SH-SY5Y (cell line): ENCODE measurements at regions not wholly inside any gene's neighbourhood (a gene's known extent, or its start where the extent isn't known, plus 50 kb on each side); places are given as distances from the start of the nearest gene placed in this dataset.

Experiments
- GATA2 ChIP-seq: IDR thresholded peaks from 2 replicates; pipeline ENCODE4 v1.6.1; 2011; ENCODE audit warnings: mild to moderate bottlenecking, low read depth, low read length
- GATA3 ChIP-seq: IDR thresholded peaks from 2 replicates; pipeline ENCODE4 v1.6.1; 2011; ENCODE audit warnings: low read depth, mild to moderate bottlenecking, low read length, moderate library complexity

DNA sequence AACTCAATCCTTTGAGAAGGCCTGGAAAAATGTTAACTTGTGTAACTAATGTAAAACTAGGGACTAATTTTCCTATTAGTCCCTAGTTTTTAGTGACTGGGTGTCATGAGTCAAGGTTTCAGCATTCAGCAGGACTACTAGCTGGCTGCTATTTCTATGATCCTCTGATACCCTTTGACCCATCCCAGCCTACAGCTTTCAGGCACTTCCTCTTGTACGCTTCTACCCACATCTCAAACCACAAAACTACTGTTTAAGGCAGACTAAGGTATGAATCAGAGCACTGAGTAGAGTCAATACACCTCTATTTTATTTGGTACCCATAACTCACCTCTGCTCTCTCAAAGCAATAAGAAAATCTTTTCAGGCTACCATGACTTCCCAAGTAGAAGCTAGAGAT is 809.6 kb downstream of the PDHA2 start:
- TF ChIP-seq GATA2 = no peak
- TF ChIP-seq GATA3 = no peak
